Activated gamma-delta T cell (primary cell): ENCODE measurements at regions not wholly inside any gene's neighbourhood (a gene's known extent, or its start where the extent isn't known, plus 50 kb on each side); places are given as distances from the start of the nearest gene placed in this dataset.
"Not testable (repeated sequence)": the region's sequence is repeated elsewhere in the genome, so short reads cannot be mapped to it uniquely, and the experiment has no call there.

Experiments used
- DNase-seq: peaks from one replicate; lab custom pipeline; 2025; lab: John Stamatoyannopoulos, UW

DNA sequence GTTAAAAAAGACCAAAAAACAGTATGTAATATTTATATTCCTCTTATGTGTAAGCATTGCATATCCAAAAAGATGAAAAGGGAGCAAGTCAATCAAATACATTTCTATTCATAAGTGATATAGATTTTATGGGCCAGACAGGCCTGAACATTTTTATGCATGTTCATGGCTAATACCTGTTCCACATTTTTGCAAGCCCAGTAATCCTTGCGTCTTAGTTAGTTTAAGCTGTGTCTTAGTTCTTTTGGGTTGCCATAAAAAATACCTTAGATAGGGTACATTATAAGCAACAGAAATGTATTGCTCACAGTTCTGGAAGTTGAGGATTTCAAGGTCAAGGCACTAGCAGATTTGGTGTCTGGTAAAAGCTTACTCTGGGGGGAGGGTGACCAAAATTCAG lies 342.1 kb downstream of the TAF11L14 start:
- DNase-seq, result no peak

- DNase-seq, result no peak
Observed at GRCh38 chr5:17978954-17979353, 344.7 kb downstream of the TAF11L14 start.

DNA sequence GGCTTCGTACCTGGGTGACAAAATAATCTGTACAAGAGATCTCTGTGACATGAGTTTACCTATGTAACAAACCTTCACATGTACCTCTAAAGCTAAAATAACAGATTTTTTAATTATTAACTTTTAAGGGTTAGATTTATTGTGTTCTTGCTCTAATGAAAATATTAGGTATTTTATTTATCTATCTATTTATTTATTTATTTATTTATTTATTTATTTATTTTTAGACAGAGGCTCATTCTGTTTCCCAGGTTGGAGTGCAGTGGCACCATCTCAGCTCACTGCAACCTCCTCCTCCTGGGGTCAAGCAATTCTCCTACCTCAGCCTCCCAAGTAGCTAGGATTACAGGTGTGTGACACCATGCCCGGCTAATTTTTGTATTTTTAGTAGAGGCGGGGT lies 348.4 kb downstream of the TAF11L14 start:
- not testable (repeated sequence) for DNase-seq

- DNase-seq, result no peak
Observed at GRCh38 chr5:17989036-17989435, 354.8 kb downstream of the TAF11L14 start.

DNA sequence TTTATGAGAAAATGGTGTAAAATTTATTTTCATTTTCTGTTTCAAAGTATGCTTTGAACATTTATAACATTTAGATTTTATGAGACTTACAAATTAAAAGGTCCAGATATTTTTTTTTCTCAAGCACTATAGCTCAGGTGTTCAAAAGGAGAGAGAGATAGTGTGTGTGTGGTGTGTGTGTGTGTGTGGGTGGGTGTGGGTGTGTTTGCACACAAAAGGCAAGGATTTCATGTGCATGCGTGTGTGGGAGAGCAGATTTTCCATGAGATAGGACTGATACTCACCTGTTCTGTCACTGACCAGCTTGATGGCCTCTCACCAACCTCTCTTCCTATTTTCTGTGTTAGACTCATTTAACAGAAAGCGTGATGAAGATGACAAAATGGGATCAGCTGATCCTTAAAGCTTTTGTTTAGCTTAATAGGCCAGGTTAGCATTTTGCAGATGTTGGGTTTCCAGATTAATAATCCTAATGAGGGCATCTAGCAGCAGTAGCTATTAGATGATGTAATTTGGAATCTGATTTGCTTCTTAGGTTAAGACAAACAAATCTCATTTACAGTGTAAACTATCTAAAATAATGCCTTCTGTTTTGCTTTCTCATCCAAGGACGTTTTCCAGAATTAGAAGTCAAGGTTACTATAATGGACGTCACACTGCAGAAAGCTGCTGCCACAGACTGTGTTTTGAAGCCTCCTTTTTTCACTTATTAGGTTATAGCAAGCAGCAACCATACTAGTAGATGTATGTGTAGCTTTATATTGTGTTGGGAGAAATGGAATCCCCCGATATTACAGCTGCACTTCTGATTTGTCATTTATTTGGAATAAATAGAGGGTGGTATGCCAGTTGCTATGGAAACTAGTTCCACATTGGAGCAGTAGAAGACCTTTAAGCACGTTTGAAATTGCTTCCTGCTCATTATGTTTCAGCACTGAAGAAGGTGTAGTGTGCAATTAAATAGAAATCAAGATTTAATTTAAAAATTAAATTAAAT lies 355.6 kb downstream of the TAF11L14 start:
- DNase-seq, result no peak

DNA sequence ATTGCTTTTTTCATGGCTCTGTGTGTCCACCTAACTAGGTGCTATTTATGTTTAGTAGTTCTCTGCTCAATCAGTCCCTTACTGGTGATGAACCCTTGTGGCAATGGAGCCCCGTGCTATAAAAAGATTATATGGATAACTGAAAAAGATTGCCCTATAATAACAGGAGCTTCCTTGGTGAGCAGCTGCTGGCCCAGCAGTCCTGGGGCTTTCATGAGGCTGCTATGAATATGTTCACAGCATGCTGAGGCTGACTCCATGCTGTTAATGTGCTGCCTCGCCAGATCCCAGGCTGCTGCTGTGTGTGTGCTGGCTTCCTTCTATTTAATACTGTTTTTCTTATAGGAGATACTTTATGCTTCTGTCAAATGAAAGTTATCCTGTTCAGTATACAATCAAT lies 357.5 kb downstream of the TAF11L14 start:
- DNase-seq, result no peak

DNA sequence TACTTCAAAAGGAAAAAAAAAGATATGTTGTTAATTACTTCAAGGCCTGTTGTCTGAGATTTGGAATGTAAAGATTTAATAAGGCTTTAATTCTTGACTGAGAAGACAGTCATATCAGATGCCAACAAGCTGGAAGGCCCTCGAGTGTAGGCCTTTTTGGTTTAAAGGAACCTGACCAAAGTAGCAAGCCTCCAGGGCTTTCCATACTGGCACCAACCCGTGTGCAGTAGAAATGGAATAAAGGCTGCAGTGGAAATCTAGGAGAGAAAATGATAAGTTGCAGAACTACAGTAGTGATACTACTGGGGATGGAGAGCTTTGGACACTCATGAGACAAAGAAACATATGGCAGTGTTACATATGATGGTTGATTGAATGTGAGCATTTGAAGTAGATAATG lies 358.0 kb downstream of the TAF11L14 start:
- no peak for DNase-seq

DNA sequence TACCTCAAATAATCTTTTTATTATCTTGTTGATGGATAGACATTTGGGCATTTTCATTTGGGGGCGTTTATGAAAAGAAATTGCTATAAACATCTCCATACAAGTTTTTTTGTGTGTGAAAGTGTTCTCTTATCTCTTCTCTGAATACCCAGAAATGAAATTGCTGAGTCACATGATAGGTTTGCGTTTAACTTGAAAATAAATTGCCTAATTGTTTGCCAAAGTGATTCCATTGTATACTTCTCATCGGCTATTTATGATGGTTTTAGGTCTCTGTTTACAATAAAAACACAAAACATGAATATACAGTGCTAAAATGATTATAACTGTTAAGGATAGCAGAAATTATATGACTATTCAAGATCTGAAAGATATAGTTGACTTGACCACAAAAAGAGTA lies 361.7 kb downstream of the TAF11L14 start:
- no peak for DNase-seq

GRCh38 chr5:17999858-18000257 lies 365.6 kb downstream of the TAF11L14 start:
- DNase-seq, result no peak

GRCh38 chr5:18000744-18001143 lies 366.5 kb downstream of the TAF11L14 start:
- DNase-seq, result no peak

- no peak for DNase-seq
Observed at GRCh38 chr5:18003312-18003711, 369.1 kb downstream of the TAF11L14 start.

DNA sequence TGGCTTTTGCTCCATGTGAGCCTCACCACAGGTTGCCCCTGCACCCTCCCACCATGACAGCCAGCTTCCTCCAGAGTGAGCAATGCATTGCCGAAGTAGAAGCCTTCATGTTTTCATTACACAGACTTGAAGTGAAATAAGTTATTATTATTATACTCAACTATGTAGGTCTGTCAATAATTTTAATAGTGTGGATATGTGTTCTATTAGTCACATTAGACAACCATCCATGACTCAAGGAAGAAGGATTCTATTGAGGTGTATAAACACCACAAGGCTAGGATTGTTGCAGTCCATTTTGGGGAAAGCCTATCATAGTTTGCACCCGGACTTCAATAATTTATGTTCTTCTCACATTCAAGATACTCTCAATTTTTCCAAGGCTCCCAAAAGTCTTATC lies 369.5 kb downstream of the TAF11L14 start:
- DNase-seq, result no peak

GRCh38 chr5:18006235-18006634 lies 372.0 kb downstream of the TAF11L14 start:
- DNase-seq, result not testable (repeated sequence)

DNA sequence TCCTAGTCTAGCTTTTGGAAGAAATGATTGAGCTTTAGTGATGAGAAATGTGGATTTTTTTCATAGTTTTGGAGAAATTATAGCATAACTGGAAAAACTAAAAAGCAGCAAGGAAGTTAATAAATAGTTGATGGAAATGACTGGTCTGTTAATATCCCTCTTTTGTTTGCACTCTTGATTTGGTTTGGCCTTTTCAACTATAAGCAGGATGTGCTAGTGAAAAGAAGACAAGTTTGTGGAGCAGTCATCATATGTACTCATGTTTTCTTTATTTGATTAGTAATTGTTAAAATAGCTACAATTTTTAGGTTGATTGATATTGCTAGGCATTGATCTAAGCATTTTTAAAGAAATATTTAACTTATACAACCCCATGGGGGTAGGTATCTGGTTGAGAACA lies 374.7 kb downstream of the TAF11L14 start:
- no peak for DNase-seq

DNA sequence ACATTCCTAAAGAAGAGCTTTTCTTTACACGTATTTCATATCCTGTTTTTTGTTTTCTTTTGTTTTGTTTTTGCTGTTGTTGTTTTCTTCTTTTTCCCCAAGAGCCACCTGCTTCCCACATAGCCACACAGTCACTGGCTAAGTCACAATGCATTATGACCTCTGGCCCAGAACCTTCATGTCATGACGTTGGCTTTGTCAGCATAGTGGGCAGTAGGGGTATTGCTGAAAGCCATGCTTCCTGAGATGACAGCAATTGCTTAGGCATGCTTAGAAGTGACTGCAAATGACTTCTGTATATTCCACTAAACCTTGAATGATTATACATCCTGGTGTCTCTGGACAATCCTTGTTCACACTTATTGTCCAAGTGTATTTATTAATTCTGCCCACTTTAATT lies 375.8 kb downstream of the TAF11L14 start:
- no peak for DNase-seq

- no peak for DNase-seq
Observed at GRCh38 chr5:18018472-18018871, 384.2 kb downstream of the TAF11L14 start.

DNA sequence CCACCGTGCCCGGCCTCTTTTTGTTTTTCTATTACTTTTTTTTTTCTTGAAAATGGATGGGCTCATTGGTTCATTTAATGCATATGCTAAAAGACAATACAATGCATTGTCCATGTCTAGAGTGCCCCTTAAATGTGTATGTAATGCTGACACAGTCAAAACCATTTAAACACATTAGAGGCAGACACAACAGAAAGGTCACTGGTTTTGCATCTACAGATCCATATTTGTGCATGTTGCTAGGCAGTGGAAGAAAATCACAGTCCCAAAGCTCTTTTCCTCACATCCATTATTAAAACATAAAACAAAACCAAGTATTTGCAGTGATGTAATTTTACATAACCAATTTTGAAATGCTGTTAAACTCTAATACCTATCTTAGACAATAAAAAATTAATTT lies 389.0 kb downstream of the TAF11L14 start:
- no peak for DNase-seq

DNA sequence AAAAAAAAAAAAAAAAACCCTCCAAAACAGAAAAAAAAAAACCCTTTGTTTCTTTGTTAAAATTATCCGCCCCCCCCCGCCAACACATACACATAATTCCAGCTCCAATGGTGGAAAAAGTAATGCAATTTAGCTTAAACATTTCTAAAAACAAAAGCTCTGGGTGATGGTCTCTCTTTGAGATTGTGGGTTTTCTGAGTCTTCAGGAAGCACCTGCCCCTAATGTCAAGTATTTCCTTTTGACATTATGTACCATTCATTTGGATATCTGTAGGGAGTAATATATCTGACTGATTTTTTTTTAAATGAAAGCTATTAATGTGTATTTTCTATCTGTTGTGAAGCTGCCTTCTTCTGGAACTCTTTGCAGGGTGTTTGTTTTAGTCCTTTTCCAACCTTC lies 389.7 kb downstream of the TAF11L14 start:
- no peak for DNase-seq

DNA sequence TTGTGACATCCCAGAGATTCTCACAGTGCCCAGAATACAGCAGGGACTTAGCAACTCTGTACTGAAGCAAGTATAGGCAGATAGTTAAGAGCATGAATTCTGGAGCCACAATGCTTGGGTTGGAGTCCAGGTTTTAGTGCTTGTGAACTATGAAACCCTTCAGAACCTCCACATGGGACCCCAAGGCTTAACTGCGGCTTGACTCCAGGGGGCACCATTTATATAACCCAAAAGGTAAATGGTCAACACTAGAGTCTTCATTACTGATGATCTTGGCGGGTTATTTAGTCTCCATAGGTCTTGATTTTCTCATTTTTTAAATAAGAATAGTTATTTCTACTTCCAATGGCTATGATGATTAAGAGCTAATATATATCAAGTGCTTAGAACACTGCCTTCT lies 390.3 kb downstream of the TAF11L14 start:
- DNase-seq, result no peak

DNA sequence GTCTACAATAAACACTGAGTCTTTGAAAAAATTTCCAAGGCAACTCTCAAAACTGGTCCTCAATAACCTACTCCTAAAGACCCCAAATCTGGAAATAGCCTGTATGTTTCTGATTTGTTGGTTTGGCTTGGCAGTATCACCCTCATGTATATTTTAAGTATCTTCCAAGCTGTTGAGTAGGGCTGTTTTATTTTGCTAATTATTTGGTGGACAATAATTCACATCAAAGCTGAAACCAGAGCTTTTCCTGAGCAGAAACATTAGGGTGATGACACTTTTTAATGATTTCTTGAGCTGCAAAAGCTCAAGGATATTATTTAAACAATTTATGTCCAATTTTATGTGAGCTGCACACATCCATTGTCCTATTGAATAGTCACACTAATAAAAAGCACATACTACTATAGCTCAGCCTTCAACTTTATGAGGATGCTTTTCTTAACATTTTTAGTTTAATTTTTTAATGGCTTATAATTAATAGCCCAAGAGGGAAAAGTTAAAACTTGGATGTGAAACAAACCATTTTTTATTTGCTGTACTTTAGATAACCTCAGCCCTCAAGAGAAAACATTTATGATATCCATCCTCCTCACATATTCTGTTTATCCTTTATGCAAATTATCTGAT lies 393.1 kb downstream of the TAF11L14 start:
- no peak for DNase-seq

- DNase-seq, result no peak
Observed at GRCh38 chr5:18028036-18028435, 393.8 kb downstream of the TAF11L14 start.

DNA sequence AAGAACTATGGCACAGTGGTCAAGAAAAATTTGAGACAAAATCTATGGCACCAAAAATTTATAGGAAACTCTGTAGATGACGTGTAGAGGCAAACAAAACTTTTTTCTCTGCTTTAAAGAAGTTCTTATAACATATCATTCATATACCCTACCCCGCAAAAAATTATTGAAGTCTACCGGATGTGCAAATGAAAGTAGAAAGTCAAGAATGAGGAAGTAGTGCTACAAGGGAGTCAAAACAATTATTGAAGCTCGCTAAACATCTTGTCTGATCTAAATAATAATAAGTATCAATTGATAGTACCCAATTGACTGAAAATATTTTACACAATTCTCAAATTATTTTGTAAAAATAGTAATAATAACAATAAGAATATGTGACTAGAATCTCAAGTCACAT lies 398.5 kb downstream of the TAF11L14 start:
- DNase-seq, result no peak

DNA sequence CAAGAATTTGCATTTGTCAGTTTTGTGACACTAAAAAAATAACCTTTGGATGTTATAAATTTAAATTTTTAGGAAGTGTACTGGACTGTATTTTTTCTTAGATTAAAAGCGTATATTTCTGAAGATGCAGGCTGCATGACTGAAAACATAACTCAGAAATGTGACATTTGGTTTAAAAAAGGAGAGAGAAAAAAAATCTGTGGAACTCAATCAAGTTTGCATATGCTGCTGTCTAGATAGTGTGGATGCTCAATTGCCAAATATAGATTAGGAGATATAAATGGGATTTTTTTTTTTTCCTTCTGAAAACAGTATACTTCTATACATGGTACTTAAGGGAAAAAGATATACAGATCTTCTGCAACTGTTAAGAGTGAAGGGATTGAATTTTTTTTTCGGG lies 402.3 kb downstream of the TAF11L14 start:
- DNase-seq, result no peak
